SKM-1 (cell line): ENCODE measurements at regions not wholly inside any gene's neighbourhood (a gene's known extent, or its start where the extent isn't known, plus 50 kb on each side); places are given as distances from the start of the nearest gene placed in this dataset.

Experiments
- DNase-seq: peaks from one replicate; lab custom pipeline; 2025; ENCODE audit not compliant: unreplicated experiment; lab: John Stamatoyannopoulos, UW

DNA sequence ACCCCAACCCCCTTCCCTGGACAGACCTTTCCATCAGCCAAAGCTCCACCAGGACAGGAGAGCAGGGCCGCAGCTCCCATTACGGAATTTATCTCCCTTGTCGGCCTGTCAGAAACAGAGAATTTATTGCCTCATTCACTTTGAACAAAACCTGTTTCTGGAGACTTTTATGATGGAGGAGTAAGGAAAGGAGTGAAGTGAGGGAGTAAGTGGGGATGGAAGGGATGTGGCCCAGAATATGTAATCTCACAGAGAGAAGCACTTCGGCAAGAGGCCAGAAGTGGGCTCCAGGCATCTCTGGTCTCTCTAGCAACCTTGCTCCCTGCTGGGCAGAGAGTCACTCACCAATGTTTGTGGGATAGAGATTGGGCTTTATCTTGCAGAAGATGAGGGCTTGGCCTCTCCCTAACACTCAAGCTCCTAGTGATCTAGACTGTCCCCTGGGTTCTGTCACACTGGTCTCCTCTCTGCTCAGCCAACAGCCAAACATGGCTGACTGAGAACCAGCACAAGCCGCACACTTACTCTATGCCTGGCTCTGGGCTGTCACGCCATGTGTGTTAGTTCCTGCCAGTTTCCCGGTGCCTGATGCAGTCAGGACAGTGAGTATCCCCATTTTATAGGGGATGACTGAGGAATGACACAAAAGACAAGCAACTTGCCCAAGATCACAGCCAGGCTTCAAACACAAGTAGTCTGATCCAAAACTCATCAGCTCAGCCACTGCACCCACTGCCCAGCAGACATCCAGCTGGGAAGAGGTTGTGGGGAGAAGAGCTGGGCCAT lies 149.4 kb upstream of the ZMIZ1 start:
- DNase-seq: no peak

DNA sequence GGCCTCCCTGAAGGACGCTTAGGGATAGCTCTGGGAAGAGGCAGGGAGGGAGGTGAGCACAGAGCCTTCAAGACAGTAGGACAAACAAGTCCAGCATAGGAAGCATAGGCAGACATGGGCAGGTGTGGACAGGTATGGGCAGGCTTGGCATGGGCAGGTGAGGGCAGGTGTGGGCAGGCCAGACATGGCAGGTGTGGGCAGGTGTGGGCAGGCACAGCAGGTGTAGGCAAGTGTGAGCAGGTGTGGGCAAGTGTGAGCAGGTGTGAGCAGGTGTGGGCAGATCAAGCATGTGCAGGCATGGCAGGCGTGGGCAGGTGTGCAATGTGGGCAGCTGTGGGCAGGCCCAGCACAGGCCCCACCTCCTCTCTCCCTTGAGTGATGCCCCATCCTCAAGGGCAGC lies 148.8 kb upstream of the ZMIZ1 start:
- no peak for DNase-seq

DNA sequence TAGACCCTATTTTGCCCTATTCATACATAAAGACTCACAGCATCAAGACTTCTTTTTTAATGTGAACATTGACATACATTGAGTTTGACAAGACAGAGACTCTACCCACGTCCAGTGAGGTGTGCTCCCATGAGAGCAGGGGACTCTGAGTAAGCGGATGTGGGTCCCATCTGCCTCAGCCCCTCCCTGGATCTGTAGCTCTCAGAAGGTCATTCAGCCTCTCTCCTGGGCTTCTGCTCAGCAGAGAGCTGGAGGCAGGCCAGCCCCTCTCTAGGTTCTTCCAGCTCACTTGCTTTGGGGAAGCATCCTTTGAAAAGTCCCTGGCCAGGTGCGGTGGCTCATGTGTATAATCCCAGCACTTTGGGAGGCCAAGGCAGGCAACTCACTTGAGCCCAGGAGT lies 146.9 kb upstream of the ZMIZ1 start:
- DNase-seq: no peak

DNA sequence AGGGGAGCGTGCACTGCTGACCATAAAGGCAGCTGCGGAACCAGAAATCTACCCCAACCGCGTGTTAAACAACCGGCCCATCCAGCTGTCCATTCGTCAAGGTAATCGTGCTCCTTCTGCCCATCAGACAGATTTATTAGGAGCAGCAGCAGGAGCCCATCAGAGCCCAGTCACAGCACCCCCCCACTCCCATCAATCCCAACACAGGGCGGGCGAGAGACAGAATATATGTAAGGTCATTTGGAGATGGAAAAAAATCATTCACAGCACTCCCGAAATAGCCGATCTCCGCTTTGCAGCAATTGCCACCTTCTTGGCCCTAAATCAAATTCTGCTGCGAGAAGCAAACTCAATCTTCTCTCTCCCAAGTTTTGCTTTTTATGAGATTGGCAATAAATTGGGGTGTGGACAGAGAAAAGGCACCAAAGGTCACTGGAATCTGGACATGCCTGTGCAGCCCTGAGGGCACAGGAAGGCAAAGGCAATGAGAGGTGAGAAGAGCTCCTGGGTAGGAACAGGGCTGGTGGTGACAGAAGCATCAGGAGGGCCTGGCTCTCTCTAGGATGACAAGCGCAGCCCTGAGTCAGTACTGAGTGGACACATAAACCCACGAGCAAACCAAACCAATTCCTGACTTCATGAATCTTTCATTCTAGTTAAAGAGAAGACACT lies 145.0 kb upstream of the ZMIZ1 start:
- DNase-seq: no peak

DNA sequence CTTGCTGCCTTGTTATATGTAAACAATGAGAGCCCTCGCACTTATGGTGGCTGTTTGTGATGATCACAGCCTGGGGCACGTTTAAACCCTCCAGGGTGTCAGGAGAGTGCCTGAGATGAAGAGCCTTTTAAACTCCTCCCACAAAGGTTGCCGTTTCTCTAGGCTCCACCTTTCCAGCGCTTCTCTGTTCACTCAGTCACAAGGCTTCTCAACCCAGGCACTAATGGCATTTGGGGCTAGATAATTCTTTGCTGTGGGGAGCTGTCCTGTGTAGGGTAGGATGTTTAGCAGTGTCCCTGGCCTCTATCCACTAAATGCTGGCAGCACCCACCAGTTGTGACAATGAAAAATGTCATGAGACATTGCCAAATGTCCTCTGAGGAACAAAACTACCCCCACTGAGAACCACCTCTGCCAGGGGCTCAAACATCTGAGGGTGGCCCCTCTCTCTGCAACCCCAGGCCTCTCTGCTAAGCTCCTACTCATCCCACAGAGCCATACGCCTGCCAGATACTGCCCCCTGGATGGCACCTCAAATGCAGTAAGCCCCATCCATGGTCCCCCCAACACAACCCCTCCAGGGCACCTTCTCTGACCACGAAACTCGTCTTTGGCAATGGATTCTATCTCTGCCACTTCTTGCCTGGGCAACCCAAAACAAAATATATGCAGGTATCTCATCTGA lies 144.3 kb upstream of the ZMIZ1 start:
- no peak for DNase-seq

DNA sequence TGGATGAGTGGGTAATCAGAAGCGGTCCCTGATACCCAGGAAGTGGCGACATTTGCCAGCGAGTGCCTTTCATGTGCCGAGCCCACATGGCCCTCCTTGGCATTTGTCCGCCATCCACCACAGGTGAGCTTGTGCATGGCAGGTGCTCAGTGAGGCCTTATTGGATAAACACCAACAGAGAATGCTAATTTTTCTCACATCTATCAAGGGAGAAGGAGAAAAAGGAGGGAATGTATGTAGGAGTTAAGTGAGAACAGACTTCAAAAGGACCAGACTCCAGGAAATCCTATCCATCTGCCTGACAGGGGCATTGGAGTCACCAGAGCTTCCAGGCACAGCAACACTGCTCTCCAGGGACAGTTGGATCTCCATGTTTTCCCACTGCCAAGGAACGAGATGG lies 143.5 kb upstream of the ZMIZ1 start:
- DNase-seq: no peak

DNA sequence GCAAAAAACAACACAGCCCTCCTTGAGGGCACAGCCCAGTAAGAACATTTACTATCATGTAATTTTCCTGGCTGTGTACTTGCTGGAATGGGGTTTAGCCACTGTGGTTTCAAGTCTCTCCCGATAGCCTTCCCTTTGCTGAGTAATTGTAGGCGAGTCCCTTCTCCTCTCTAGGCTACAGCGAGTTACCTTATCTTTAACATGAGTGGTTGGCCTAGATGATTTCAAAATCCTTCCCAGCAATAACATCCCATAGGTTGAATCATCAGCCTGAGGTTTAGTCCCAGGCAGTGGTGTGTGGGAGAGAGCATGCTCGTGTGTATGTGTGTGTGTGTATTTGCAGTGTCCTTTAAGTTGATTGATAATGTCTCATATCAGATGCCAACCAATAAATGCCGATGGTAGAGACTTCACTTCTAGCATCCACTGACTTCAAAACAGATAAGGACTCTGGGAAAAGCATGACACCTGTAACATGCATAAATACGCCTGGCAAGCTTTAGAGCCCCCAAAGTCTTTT lies 142.9 kb upstream of the ZMIZ1 start:
- peak; percentile 30 for DNase-seq

DNA sequence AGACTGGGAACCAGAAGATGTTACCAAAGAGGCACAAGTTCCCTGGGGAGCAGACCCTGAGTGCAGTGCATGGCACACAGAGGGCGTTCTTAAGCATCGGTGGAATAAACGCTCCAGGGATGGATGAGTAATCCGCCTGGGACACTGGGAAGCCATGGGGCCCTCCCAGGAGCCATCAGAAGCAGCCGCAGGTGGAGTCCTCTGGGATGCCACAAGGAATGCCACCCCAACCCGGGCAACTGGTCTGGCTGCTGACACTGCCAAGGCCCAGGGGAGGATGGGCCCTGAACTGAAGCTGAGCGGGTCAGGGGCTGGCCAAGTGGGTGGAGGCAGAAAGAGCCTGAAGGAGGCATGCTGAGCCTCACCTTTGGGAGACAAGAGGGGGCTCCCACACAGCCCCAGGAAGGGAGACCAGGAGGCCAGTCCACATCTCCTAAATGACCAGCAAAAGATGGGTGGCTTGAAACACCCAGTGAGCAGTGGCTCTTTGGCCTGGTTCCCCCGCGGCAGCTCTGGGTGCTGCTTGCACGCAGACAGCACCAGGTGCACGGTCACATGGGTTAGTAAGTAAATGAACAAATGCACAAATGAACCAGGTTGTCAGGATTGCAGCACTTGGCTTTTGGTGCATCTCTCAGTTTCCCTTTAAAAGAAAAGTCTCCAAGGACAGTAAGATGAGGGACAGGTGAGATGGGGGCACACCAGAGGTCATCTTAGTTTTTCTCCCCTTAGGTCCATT lies 141.3 kb upstream of the ZMIZ1 start:
- DNase-seq: no peak

DNA sequence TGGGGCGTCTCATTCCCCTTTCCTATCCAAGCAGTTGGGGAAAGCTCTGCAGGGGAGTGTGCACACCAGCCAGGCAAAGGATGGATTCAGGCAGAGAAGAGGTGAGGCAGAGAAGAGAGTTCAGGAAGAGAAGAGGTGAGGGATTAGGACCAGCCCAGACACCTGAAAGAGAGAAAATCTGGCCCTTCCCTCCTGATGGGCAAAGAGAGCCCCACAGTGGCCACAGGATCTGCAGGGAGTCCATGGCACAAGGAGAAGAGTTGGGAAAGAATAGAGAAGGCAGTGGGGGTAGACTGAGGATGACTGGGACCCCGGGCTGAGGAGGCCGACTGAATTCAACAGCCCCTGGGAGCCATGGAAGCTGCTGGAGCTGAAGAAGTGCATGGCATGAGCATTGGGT lies 140.4 kb upstream of the ZMIZ1 start:
- DNase-seq: no peak

DNA sequence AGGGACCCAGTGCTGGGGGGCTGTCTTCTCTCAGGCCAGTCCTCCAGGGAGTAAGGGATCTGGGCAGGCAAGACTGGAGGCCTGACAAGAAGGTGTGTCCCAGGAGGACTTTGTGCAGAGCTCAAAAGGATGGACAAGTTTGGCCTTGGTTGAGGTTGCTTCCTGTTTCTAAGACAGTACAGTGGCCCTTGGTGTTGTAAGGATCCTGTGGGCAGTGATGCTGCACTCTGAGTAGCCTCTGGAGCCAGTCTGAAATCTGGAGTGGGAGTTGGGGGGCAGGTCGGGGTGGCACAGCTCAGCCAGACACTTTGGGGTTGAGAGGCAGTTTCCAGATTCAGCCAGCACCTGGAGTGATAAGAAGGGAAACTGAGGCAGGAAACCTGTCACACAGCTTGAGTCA lies 139.2 kb upstream of the ZMIZ1 start:
- DNase-seq: no peak

DNA sequence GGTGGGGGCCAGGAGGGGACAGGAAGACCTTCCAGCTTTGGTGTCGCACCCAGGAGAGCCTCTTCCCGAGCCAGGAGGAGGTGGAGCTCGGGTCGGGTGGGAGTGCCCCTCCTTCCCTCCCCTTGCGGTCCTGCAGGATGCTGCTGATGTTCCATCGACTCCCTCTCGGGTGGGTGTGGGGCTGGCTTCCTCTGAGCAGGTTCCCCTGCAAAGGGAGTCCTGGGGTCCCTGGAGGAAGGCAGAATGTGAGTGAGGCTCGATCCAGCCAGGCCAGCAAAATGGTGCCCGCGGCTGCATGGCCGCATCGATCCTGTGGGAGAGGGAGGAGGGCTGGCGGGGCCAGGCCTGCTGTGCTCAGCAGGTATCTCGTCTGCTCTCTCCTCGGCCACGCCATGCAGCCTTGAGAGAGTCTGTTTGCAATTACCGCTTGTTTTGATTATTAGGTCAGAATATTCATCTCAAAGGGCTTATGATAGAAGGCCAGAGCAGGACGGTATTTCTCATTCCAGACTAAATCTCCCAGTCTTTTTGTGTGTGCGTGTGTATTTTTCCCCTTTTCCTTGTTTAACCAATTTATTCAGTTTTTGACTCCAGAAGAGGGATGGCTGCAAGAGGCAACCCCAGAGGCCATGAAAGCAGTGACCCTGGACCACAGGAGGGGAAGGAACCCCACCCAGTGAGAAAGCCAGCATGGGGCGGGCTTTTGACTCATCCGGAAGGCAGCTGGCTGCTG lies 137.3 kb upstream of the ZMIZ1 start:
- DNase-seq: no peak

DNA sequence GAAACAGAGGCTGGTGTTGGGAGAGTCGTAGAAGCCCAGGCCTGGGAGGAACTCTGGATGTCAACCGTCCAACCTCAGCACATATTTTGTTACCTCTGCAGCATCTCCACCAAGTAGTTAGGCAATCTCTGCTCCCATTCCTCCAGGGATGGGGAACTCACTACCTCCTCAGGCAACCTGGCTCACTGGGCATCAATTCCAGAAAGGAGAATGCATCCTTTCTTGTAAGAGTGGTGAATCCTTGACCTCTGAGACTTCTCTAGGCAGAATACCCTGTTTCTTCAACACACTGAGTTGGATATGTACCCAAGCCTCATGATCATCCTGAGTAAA lies 136.7 kb upstream of the ZMIZ1 start:
- DNase-seq: no peak

DNA sequence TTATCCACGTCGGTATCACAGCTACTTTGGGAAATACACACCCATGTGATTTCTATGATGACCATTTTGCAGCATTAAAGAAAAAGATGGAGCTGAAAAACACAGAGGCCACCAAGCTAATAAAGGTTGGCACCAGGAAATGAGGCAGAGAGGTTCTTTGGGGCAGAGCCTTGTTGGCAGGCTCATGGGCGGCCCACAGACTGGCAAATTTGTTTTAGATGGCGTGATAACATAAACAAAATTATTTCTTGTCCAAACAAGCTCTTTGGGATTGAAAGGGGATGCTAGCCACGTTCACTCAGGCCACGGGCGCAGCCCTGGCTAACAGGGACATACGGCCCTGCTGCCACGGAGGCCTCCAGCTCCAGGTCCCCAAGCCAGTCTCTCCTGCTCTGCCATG lies 135.9 kb upstream of the ZMIZ1 start:
- no peak for DNase-seq

DNA sequence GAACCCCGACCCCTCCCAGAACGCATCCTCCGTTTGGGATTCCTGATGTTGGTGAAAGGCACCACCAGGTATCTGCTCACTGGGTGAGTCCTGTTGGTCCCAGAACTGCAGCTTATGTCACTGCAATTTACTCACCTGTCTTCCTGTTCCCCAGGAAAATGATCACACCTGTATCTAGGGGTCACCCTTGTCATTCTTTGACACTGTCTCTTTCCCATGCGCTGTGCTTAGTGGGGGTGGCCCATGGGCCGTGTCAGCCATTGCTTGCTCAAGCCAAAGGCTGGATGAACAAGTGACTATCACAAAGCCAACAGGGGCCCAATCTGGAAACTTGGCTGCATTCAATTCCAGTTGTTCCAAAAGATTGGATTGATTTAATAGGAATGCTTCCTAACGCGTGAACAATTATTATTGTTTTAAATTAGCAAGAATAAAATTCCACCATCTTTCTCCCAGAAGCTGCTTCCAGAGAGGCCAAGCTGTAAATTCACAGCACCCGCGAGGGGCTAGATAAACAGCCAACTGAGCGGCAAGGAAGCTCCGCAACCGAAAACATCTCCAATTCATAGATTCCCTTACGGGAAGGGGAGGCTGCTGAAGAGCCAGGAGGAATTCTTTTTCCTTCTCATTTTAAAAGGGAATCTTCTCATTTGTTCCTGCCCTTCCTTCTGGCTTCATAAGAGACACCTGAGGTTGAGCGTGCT lies 134.8 kb upstream of the ZMIZ1 start:
- DNase-seq: no peak

DNA sequence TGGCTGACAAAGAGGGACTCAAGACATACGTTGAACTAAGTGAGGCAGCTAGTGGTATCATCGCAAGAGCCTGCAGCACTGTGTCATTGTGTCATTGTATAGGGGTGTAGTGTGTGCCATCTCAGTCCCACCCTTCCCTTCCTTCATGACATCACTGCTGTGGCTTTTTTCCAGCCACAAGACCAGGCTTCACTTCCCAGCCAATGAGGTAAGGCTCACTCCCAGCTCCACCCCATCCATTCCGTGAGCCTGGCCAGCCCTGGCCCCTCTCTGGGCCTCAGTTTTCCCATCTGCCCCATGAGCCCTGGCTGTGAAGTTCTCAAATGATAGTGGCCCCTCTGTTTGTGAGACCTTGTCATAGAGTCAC lies 134.3 kb upstream of the ZMIZ1 start:
- no peak for DNase-seq

DNA sequence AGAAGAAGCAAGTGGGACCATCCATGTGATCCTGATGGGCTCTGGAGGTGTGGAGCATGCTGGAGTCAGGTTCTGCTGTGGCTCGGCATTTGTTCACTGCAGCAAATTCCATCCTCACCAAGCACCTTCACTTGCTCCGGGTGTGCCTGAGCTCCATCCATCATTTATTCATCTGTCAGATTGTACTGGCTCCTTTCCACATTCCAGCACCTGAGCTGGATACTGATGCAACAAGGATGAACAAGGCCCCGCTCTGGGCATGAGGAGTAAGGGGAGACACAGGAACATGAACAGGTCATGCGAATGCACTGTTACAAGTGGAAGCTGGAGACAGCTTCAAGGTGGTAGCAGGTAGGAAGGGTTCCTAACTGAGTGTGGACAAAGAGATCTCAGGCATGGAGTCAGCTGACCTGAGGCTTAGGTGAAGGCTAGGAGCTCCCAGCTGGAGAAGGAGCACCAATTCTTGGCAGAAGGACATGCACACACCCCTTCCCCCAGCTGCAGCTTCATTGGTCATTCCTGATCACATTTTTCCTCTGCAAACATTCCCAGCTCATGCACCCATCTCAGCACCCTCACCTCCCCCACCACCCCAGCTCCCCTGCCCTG lies 133.7 kb upstream of the ZMIZ1 start:
- DNase-seq: no peak

DNA sequence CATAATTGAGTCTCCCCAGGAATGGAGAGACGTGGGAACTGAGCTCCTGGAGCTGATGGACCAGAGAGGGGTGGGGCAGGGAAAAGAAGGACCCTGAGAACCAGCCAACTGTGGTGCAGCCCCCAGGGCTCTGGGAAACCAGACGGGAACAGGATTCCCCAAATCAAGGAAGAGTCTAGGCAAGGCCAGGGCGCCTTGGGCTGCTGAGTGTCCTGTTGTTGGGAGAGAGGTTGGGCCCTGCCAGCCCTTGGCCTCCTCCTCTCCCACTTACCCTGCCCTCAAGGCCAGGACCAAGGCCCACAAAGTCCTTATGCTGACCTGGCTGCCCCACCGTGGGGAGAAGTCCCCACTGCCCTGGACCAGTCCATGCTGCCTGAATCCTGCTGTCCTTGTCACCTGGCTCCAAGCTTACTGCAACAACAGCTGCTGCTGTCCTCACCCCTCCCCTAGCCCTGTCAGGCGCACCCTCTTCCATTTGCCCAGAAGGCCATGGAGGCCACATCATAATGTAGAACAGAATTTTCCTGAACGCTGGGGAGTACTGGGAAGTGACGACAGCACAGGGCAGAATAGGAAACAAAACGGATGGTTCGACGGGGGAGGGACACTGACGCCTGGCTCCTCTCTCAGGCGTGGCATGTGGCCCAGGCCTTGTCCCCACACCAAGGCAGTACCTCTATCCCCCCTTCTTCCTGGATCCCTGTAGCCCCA lies 132.9 kb upstream of the ZMIZ1 start:
- DNase-seq: no peak

DNA sequence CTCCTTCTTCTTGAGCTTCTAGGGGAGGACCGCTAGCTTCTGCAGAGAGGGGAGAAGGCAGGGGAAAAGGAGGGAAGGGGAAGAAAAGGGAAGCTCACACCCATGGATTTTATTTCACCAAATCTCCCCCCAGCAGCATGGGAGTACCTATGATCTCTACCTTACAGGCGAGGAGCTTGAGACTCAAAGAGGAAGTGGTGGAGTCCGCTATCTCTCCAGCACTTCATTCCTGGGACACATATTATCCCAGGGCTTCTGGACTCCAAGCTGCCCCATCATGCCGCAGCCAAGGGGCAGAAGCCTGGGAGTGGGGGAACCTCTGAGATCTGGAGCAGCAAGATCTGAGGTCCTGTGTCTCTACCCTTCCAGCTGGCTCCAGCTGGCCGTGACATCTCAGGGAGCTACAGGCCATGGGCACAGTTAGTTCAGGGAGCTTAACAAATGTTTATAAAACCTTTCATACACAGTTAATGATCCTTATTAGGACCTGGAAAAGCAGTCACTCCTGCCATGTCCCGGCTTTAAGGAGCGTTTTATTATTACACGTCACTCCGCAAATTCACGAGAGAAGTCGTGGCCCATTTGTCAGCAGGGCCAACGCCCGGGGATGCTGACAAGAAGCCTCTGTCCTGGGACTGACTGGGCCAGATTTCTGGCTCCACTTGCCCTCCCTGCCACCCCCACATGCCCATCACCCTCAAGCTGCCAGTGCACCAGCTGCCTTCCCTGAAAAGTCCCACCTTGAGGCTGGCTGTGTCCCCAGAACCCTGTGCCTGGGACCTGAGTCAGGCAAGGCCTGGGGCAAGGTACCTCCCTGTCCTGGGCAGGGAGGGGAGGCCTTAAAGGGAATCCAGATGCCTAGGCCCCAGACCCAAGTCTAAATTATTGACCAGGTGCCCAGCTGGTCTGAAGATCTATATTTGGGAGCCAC lies 132.1 kb upstream of the ZMIZ1 start:
- DNase-seq: no peak
